HG03565 (cell line): ENCODE measurements at regions not wholly inside any gene's neighbourhood (a gene's known extent, or its start where the extent isn't known, plus 50 kb on each side); places are given as distances from the start of the nearest gene placed in this dataset.
A peak's percentile ranks its signal among the peaks of the same experiment; 100 is the strongest.

Source experiments
- ATAC-seq: cut with Tn5 transposase; IDR thresholded peaks from one replicate; pipeline ENCODE4 v1.9.1; 2021; ENCODE audit warnings: mild to moderate bottlenecking, moderate library complexity; ENCODE audit not compliant: unreplicated experiment

DNA sequence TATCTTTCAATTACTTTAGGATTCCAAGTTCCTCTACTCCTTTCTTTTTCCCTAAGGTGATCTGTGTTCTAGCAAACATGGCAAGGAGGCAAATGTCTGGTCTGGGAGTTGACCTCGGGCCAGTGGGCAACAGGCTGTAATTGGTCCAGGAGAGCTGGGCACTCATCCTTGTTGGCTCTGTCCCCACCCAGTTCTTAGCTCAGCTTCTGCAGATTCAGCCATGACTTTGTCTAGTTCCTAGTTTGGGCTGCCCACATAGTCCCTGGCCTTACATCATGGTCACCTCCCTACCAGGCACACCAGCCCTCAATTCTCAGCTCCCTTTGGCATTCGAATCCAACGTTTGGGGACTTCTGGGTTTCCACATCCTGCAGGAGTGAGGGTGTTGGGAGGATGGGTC is 92.1 kb upstream of the DAP start:
- ATAC-seq, result no peak

DNA sequence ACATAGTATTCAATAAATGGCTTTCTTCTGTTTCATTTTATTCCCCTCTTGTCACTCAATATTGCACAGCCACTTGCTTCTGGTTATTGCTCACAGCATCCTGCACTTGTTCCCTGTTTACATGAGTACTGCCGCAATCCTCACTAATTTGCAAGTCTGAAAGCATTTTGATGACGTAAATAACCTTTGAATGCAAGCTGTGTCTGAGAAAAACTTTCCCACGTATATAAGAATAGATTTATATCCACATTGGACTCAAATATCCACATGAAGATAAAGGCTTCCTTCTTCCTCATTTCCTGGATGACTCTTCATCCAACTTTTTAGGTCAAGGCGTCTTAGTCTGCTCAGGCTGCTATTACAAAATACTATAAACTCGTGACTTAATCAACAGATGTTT is 88.2 kb upstream of the DAP start:
- ATAC-seq, result no peak

DNA sequence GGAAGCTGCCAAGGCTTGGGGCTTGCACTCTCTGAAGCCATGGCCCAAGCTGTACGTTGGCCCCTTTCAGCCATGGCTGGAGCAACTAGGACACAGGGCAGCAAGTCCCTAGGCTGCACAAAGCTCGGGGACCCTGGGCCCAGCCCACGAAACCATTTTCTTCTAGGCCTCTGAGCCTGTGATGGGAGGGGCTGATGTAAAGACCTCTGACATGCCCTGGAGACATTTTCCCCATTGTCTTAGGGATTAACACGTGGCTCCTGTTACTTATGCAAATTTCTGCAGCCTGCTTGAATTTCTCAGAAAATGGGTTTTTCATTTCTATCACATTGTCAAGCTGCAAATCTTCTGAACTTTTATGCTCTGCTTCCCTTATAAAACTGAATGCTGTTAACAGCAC is 83.0 kb upstream of the DAP start:
- ATAC-seq, result no peak

DNA sequence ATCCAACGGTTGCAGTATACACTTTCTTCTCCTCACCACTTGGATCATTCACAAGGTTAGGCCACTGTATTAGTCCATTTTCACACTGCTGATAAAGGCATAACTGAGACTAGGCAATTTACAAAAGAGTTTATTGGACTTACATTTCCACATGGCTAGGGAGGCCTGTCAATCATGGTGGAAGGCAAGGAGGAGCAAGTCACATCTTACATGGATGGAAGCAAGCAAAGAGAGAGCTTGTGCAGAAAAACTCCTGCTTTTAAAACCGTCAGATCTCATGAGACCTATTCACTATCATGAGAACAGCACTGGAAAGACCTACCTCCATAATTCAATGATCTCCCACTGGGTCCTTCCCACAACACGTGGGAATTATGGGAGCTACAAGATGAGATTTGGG is 81.8 kb upstream of the DAP start:
- no peak for ATAC-seq

DNA sequence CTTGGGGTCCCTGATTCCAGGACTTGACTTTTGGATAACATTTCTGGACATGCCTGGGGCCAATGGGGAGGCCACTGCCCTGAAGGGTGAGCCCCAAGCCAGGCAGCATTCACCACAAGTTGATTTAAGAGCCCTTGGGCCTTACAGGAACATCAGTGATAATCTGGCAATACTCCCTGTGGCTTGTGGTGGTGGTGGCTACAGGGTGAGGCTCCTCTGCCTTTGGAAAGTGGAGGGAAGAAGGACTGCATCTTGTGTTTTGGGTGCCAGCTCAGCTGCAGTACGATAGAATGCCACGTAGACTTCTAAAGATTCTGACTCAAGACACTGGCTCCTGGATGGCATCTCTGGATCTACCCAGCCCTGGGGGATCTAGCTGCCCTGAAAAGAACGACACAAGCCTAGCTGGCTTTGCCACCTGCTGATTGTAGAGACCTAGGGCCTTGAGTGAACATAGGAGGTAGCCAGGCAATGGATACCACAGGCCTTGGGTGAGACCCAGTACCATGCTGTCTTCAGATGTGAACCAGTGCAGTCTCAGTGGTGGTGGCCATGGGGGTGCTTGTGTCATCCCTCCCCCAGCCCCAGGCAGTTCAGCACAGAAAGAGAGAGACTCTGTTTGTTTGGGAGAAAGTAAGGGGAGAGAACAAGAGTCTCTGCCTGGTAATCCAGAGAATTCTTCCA is 79.0 kb upstream of the DAP start:
- ATAC-seq, result no peak

DNA sequence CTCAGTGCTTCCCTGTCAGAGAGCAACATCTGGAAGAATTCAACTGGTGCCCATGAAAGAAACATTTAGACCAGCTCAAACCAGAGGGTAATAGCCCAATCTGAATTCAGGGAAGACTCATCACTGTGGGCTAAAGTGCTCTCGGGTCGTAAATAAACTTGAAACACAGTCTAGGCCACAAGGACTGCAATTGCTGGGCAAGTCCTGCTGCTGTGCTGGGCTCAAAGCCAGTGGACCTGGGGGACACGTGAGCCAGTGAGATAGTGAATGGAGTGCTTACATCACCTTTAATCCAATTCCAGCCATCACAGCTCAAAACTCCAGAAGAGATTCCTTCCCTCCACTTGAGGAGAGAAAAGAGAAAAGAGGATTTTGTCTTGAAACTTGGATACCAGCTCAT is 78.1 kb upstream of the DAP start:
- ATAC-seq, result no peak

DNA sequence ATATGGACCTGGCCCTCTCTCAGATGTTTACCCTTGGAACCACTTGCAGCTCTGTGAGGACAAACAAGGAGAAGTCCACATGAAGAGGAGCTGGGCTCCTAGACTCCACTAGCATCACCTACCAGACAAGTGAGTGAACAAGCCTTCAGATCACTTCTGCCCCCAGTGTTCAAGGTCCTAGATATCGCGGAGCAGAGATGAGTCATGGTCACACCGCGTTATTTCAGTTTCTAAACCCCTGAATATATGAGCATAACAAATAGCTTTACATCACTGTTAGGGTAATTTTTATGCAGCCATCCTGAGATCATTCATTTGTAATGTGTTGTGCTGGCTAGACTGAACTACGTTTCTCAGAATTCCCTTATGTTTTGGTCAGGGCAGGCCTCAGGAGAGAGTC is 77.0 kb upstream of the DAP start:
- peak; percentile 89 for ATAC-seq

DNA sequence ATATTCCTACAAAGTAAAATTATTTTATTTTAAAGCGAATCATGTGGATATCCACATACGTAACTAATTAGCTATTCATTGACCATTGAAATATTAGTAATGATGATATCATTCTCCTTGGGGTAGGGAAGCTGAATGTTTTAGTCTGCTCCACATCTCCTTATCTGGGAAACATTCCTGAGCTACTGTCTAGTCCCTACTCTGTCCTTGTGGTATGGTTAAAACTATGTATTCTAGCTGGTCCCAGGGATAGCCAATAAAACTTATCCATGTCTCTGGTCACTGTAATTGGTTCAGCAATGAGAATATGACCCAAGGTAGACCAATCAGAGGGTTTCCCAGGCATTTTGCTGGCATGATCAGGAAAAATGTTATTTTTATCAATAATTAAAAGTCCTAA is 76.0 kb upstream of the DAP start:
- ATAC-seq, result no peak

DNA sequence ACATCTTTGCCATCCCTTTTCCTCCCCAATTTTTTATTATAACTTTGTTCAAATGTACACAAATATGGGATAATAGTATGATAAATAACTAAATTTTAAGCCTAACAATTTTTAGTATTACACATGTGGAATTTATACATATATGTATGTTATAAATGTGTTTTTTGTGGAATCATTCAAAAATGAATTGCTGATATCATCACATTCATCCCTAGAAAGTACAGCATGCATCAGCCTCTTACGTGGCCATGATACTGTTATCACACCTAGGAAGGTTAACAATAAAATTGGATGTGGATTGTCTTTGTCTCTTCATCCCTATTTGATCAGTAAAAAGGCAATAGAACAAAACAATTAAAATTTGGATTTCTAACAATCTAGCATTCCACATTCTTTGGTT is 73.7 kb upstream of the DAP start:
- no peak for ATAC-seq

DNA sequence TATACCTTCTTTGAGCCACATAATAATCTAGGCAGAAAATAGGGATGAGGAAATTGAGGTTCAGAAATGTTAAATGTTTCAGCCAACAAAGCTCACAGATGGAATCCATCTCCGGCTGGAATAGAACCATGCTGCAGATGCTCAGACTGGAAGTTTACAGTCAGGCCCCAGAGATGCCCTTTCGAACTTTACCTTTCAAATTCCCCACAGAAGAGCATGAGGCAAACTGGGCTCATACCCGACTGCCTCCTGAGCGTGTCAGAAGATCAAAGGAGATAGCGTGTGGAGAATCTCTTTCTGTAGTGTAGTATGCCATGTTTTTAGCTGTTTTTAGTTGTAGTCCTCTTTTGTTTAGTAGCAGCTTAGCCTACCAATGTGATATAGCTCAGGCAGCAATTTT is 72.0 kb upstream of the DAP start:
- no peak for ATAC-seq

DNA sequence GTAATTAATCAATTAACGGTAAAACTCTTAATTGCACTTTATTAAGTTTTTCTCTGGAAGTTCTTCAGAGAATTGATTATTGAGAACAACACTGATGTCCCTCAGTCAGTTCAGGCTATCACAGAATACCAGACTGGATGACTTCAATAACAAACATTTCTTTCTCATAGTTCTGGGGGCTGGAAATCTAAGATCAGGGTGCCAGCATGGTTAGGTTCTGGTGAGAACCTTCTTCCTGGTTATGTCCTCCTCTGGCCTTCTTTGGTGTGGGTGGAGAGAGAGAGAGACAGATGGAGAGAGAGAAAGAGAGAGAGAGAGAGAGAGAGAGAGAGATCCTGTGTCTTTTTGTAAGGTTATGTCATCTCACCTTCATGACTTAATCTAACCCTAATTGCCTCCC is 71.4 kb upstream of the DAP start:
- no peak for ATAC-seq

DNA sequence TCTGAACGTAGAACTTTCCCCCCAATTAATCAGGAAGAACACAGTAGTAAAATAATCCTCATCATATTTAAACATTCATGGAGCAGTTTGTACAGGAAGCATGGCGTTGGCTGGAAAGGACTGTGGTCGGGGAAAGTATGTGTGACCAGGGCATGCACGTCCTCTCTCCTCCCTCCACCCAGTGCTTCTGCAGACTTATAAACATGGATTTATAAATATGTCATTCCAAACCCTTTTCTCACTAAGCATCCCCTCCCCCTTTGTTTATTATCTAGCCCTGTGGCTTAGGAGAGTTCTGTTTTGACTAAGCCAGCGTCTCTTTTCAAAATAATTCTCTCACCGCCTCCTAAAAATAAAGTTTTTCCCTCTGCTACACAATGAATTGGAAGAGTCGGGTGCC is 70.4 kb upstream of the DAP start:
- no peak for ATAC-seq

DNA sequence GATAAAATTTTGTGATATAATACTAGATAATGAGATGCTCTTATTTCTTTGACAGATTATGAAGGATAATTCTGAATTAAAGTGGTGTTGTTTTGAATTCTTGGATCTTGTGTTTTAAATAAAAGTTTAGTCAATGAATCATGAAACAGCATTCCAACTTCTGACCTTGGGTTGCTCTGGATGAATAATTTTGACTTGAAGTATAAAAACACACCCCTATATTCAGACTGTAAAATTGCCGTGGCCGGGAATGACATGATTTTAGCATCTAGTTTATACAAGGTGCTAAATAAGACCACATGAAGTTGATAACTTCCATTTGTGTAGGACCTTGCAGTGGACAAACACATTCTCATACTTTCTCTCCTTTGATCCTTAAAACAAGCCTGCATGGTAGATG is 67.2 kb upstream of the DAP start:
- no peak for ATAC-seq

DNA sequence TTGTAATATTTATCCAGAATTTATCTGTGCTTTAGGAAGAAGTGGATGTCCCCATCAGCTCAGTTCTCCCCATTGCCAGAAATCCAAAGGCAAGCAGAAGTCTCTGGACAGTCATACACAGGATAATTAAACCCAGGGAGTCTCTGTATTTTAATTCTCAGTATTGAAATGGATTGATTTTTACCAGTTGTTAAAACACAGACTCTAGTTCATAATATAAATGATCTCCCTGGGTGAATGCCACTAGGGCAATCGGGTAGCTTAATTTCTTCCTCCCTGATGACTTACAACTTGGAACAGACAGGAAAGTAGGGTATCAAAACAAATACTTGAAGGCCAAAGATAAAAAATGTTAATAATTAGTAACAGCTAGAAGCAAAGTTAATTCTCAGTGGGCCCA is 66.5 kb upstream of the DAP start:
- no peak for ATAC-seq

DNA sequence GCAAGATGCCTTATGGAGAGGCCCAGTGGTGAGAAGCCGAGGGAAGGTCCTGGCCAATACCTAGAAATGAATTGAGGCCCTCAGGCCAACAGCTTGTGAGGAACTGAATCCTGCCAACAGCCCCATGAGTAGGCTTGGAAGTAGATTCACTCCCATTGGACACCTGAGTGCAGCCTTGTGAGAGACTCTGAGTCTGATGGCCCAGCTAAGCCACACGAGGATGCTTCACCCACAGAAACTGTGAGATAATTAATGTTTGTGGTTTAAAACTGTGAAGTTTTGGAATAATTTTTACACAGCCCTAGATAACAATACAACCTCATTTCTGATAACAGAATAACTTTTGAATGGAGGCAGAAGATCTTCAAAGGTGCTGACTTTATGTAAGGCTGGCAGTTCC is 65.9 kb upstream of the DAP start:
- ATAC-seq, result no peak

DNA sequence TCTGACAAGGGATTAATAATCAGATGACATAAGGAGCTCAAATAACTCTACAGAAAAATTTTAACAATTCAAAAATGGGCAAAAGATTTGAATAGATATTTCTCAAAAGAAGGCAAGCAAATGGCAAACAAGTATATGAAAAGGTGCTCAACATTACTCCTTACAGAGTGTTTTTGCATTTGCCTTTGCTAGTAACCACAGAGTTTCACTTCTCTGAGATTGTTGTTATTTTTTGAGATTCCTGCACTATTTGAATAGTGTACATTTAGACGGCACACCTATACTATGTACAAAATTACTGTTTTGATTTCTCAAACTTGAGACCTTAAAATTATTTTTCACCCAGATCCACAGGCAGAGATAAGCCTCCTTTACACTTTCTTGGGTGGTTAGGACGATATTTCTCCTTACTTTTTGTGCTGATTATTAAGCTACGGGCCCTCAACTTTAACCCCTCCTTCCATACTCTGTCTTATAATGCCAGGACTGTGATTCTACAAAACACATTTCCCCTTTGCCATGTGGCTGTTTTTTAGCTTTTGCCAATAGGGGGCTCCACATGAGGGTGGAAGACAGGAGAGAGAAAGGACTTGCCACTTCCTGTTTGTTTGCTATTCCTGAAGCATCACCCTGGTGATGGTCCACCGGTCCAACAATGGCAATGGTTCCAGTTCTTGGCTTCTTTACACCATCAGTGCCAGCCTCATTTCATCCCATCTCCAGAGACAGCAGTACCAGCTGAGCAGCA is 65.0 kb upstream of the DAP start:
- peak; percentile 85 for ATAC-seq

DNA sequence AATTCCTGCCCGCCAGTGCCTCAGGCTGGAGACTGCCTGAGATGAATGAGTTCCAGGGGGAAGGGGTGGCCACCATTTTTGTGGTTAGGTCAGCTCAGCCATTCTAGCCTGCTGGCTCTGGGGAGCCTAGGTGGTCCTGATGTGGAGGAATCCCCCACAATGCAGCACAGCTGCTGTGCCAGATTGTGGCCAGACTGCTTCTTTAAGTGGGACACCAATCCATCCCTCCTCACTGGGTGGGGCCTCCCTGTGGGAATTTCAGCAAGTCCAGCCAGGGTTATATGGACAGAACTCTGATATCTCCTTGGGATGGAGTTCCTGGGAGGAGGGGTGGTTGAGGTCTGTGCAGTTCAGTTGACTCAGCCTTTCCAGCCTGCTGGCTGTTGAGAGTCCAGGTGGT is 51.2 kb upstream of the DAP start:
- no peak for ATAC-seq
